ENCODE measurements at regions not wholly inside any gene's neighbourhood (a gene's known extent, or its start where the extent isn't known, plus 50 kb on each side); places are given as distances from the start of the nearest gene placed in this dataset.
"Not testable (repeated sequence)": the region's sequence is repeated elsewhere in the genome, so short reads cannot be mapped to it uniquely, and the experiment has no call there.

- no peak for TF ChIP-seq CTCF (IDR thresholded peaks at IDR 0.05; ENCODE audit: control extremely low read depth, extremely low read depth, low read depth, missing control alignments)
- CTCF ChIA-PET, result no interaction called here
- no peak for DNase-seq (ENCODE audit: extremely low spot score)
- POLR2A ChIA-PET, result no interaction called here
Observed at GRCh38 chr4:4950561-4951290, 68.5 kb downstream of the CYTL1 start.

- TF ChIP-seq CTCF (IDR thresholded peaks at IDR 0.05; ENCODE audit: control extremely low read depth, extremely low read depth, low read depth, missing control alignments), result no peak
- ChIA-PET CTCF (no interaction called here), POLR2A (no interaction called here)
- no peak for DNase-seq (ENCODE audit: extremely low spot score)
Observed at GRCh38 chr4:4952273-4952672, 67.0 kb downstream of the CYTL1 start.

- POLR2A ChIA-PET; CTCF ChIA-PET; DNase-seq (ENCODE audit: extremely low spot score): not testable (repeated sequence)
Observed at GRCh38 chr4:4959344-4960074, 59.7 kb downstream of the CYTL1 start.

GRCh38 chr4:4960574-4960973, 58.7 kb downstream of the CYTL1 start:
- ChIA-PET POLR2A (no interaction called here), CTCF (no interaction called here)

GRCh38 chr4:4961936-4962335, 57.3 kb downstream of the CYTL1 start:
- TF ChIP-seq CTCF (IDR thresholded peaks at IDR 0.05; ENCODE audit: control extremely low read depth, extremely low read depth, low read depth, missing control alignments), result no peak
- DNase-seq (ENCODE audit: extremely low spot score), result no peak
- ChIA-PET CTCF (no interaction called here), POLR2A (no interaction called here)

More at GRCh38 chr4:4960574-4960973, 58.7 kb downstream of the CYTL1 start:
- no peak for TF ChIP-seq CTCF (IDR thresholded peaks at IDR 0.05; ENCODE audit: control extremely low read depth, extremely low read depth, low read depth, missing control alignments)
- DNase-seq (ENCODE audit: extremely low spot score), result no peak

GRCh38 chr4:4962928-4963327, 56.3 kb downstream of the CYTL1 start:
- TF ChIP-seq CTCF (IDR thresholded peaks at IDR 0.05; ENCODE audit: control extremely low read depth, extremely low read depth, low read depth, missing control alignments), result no peak

More at GRCh38 chr4:4962928-4963327, 56.3 kb downstream of the CYTL1 start:
- ChIA-PET CTCF (no interaction called here), POLR2A (no interaction called here)
- DNase-seq (ENCODE audit: extremely low spot score), result no peak

Data from GM10248 (cell line).